ENCODE measurements at regions not wholly inside any gene's neighbourhood (a gene's known extent, or its start where the extent isn't known, plus 50 kb on each side); places are given as distances from the start of the nearest gene placed in this dataset.

GRCh38 chr10:124212702-124213101, 119.3 kb upstream of the CHST15 start:
- Histone ChIP-seq H4K20me1 (ENCODE audit: insufficient read depth, low read length) (no peaks in the 10 kb centered on the region), H3K79me2 (ENCODE audit: insufficient read depth, low read depth, low read length) (no peaks in the 10 kb centered on the region), H3K4me2 (ENCODE audit: low read length) (no peak overlapping the region), H3K27ac (ENCODE audit: low read depth, low read length, poor library complexity, severe bottlenecking) (no peak overlapping the region), H2AFZ (ENCODE audit: low read length) (no peak overlapping the region), H3K9me3 (ENCODE audit: low read length) (no peaks in the 10 kb centered on the region), H3K36me3 (ENCODE audit: insufficient read depth, low read length) (no peaks in the 10 kb centered on the region), H3K4me1 (ENCODE audit: insufficient read depth, low read length, poor library complexity, severe bottlenecking) (no peaks in the 10 kb centered on the region), H3K4me3 (ENCODE audit: low read depth, low read length, poor library complexity, severe bottlenecking) (no peak overlapping the region), H3K9me2 (ENCODE audit: insufficient read depth, low read length) (no peaks in the 10 kb centered on the region)
- intact Hi-C loops (cut with micrococcal nuclease; ENCODE audit: unreplicated experiment), result no loop called here
- DNase-seq (ENCODE audit: low spot score), result no peak
- no TSS peak for BruUV-seq (replicated peaks)
- TF ChIP-seq CTCF (conservative IDR thresholded peaks at IDR 0.05; ENCODE audit: low read length) (no peak), EZH2phosphoT487 (IDR thresholded peaks at IDR 0.05; ENCODE audit: borderline replicate concordance, low read depth, low read length) (no peak)
- POLR2A ChIA-PET, result interaction anchor here (0.8 to 1.0 kb wide), 2 partner anchors 65 to 67 kb away, joined by 3 to 5 read pairs; no protein-coding TSS in a partner anchor
- CTCF ChIA-PET (ENCODE audit: unreplicated experiment), result no interaction called here

GRCh38 chr10:124211921-124212320, 118.5 kb upstream of the CHST15 start:
- Histone ChIP-seq H3K4me1 (ENCODE audit: insufficient read depth, low read length, poor library complexity, severe bottlenecking) (no peaks in the 10 kb centered on the region), H4K20me1 (ENCODE audit: insufficient read depth, low read length) (no peaks in the 10 kb centered on the region), H3K9me3 (ENCODE audit: low read length) (no peaks in the 10 kb centered on the region), H2AFZ (ENCODE audit: low read length) (no peak overlapping the region), H3K9me2 (ENCODE audit: insufficient read depth, low read length) (no peaks in the 10 kb centered on the region), H3K36me3 (ENCODE audit: insufficient read depth, low read length) (no peaks in the 10 kb centered on the region), H3K79me2 (ENCODE audit: insufficient read depth, low read depth, low read length) (no peaks in the 10 kb centered on the region), H3K4me2 (ENCODE audit: low read length) (no peak overlapping the region), H3K27ac (ENCODE audit: low read depth, low read length, poor library complexity, severe bottlenecking) (no peak overlapping the region), H3K4me3 (ENCODE audit: low read depth, low read length, poor library complexity, severe bottlenecking) (no peak overlapping the region)
- DNase-seq (ENCODE audit: low spot score), result no peak
- intact Hi-C loops (cut with micrococcal nuclease; ENCODE audit: unreplicated experiment), result no loop called here
- POLR2A ChIA-PET, result no interaction called here
- CTCF ChIA-PET (ENCODE audit: unreplicated experiment), result no interaction called here
- BruUV-seq (replicated peaks), result no TSS peak
- no peak for TF ChIP-seq EZH2phosphoT487 (IDR thresholded peaks at IDR 0.05; ENCODE audit: borderline replicate concordance, low read depth, low read length)
- TF ChIP-seq CTCF (conservative IDR thresholded peaks at IDR 0.05; ENCODE audit: low read length), result no peak

GRCh38 chr10:124210263-124210662, 116.9 kb upstream of the CHST15 start:
- no peaks in the 10 kb centered on the region for H4K20me1 ChIP-seq (ENCODE audit: insufficient read depth, low read length)
- no peak overlapping the region for H3K27ac ChIP-seq (ENCODE audit: low read depth, low read length, poor library complexity, severe bottlenecking)
- H3K4me1 ChIP-seq (ENCODE audit: insufficient read depth, low read length, poor library complexity, severe bottlenecking), result no peaks in the 10 kb centered on the region
- no peak overlapping the region for H2AFZ ChIP-seq (ENCODE audit: low read length)
- H3K36me3 ChIP-seq (ENCODE audit: insufficient read depth, low read length), result no peaks in the 10 kb centered on the region
- ChIA-PET POLR2A (no interaction called here), CTCF (ENCODE audit: unreplicated experiment) (no interaction called here)
- TF ChIP-seq EZH2phosphoT487 (IDR thresholded peaks at IDR 0.05; ENCODE audit: borderline replicate concordance, low read depth, low read length), result no peak
- TF ChIP-seq CTCF (conservative IDR thresholded peaks at IDR 0.05; ENCODE audit: low read length), result no peak
- H3K9me2 ChIP-seq (ENCODE audit: insufficient read depth, low read length), result no peaks in the 10 kb centered on the region
- H3K4me2 ChIP-seq (ENCODE audit: low read length), result no peak overlapping the region
- H3K79me2 ChIP-seq (ENCODE audit: insufficient read depth, low read depth, low read length), result no peaks in the 10 kb centered on the region
- no peaks in the 10 kb centered on the region for H3K9me3 ChIP-seq (ENCODE audit: low read length)
- no TSS peak for BruUV-seq (replicated peaks)
- intact Hi-C loops (cut with micrococcal nuclease; ENCODE audit: unreplicated experiment), result no loop called here
- no peak for DNase-seq (ENCODE audit: low spot score)
- no peak overlapping the region for H3K4me3 ChIP-seq (ENCODE audit: low read depth, low read length, poor library complexity, severe bottlenecking)
